Mesenchymal stem cell (in vitro differentiated cells and primary cell): ENCODE measurements at regions not wholly inside any gene's neighbourhood (a gene's known extent, or its start where the extent isn't known, plus 50 kb on each side); places are given as distances from the start of the nearest gene placed in this dataset.

Experiments
- DNase-seq: peaks from one replicate; pipeline ENCODE4 v3.0.0-alpha.2; 2013
- H2AFZ ChIP-seq: one replicate; pipeline ENCODE4 v1.6.1; 2013; ENCODE audit warnings: low read depth, mild to moderate bottlenecking, control low read depth, inconsistent platforms, low read length, moderate library complexity
- H2AK5ac ChIP-seq: 2 replicates; pipeline ENCODE4 v1.6.1; 2013; ENCODE audit warnings: low read length, moderate library complexity, mild to moderate bottlenecking, inconsistent platforms; ENCODE audit not compliant: severe bottlenecking
- H2BK120ac ChIP-seq: one replicate; pipeline ENCODE4 v1.6.1; 2013; ENCODE audit warnings: low read depth, mild to moderate bottlenecking, inconsistent platforms, low read length, moderate library complexity
- H2BK12ac ChIP-seq, 2 experiments: one replicate each; pipeline ENCODE4 v1.6.1; 2013; ENCODE audit warnings: inconsistent platforms in 2 of 2, low read length in 2 of 2, mild to moderate bottlenecking in 2 of 2, moderate library complexity in 2 of 2, control low read depth in 1 of 2
- H2BK15ac ChIP-seq: one replicate; pipeline ENCODE4 v1.6.1; 2013; ENCODE audit warnings: mild to moderate bottlenecking, low read depth, inconsistent platforms; ENCODE audit not compliant: poor library complexity, severe bottlenecking
- H2BK5ac ChIP-seq: 2 replicates; pipeline ENCODE4 v1.6.1; 2013; ENCODE audit warnings: low read depth, mild to moderate bottlenecking, low read length, control low read depth, inconsistent platforms; ENCODE audit not compliant: poor library complexity, severe bottlenecking
- H3K14ac ChIP-seq, 2 experiments: one replicate each; pipeline ENCODE4 v1.6.1; 2013; ENCODE audit warnings: inconsistent platforms in 2 of 2, low read length in 2 of 2, control low read depth in 1 of 2, mild to moderate bottlenecking in 1 of 2, moderate library complexity in 1 of 2
- H3K18ac ChIP-seq, 2 experiments: one replicate each; pipeline ENCODE4 v1.6.1; 2013; ENCODE audit warnings: inconsistent platforms in 2 of 2, low read length in 2 of 2, control low read depth in 1 of 2, low read depth in 1 of 2, mild to moderate bottlenecking in 1 of 2
- H3K23ac ChIP-seq, 2 experiments: one replicate each; pipeline ENCODE4 v1.6.1; 2013; ENCODE audit warnings: inconsistent platforms in 2 of 2, low read length in 2 of 2, mild to moderate bottlenecking in 2 of 2, moderate library complexity in 2 of 2, control low read depth in 1 of 2
- H3K27ac ChIP-seq: 2 replicates; pipeline ENCODE4 v1.5.1; 2013; ENCODE audit warnings: mild to moderate bottlenecking, moderate library complexity, low read length, control low read depth, inconsistent platforms; ENCODE audit not compliant: poor library complexity, severe bottlenecking
- H3K27me3 ChIP-seq, 2 experiments: 2 replicates each; pipeline versions ENCODE4 v1.6.1 to v1.7.0; 2013; ENCODE audit warnings: low read length in 2 of 2, mild to moderate bottlenecking in 2 of 2, moderate library complexity in 2 of 2, control low read depth in 1 of 2, inconsistent platforms in 1 of 2; ENCODE audit not compliant: control insufficient read depth in 1 of 2, insufficient read depth in 1 of 2
- H3K36me3 ChIP-seq, 2 experiments: 2 replicates each; pipeline versions ENCODE4 v1.6.1 to v1.7.0; 2013; ENCODE audit warnings: low read length in 2 of 2, control low read depth in 1 of 2, inconsistent platforms in 1 of 2, low read depth in 1 of 2, mild to moderate bottlenecking in 1 of 2; ENCODE audit not compliant: insufficient read depth in 2 of 2, control insufficient read depth in 1 of 2
- H3K4ac ChIP-seq, 2 experiments: one replicate each; pipeline ENCODE4 v1.6.1; 2013; ENCODE audit warnings: inconsistent platforms in 2 of 2, low read length in 2 of 2, mild to moderate bottlenecking in 2 of 2, moderate library complexity in 2 of 2, control low read depth in 1 of 2, low read depth in 1 of 2
- H3K4me1 ChIP-seq: 2 replicates; pipeline ENCODE4 v1.6.1; 2013; ENCODE audit warnings: low read depth, low read length, control low read depth; ENCODE audit not compliant: control insufficient read depth, insufficient read depth
- H3K4me2 ChIP-seq: 2 replicates; pipeline ENCODE4 v1.6.1; 2013; ENCODE audit warnings: low read length, mild to moderate bottlenecking, inconsistent platforms; ENCODE audit not compliant: poor library complexity, severe bottlenecking
- H3K4me3 ChIP-seq, 2 experiments: 2 replicates each; pipeline versions ENCODE4 v1.5.1 to v1.7.0; 2013; ENCODE audit warnings: low read length in 2 of 2, mild to moderate bottlenecking in 2 of 2, control low read depth in 1 of 2, low read depth in 1 of 2; ENCODE audit not compliant: insufficient read depth in 1 of 2
- H3K79me1 ChIP-seq: replicated peaks from 2 replicates; pipeline ENCODE4 v1.6.1; 2013; ENCODE audit warnings: mild to moderate bottlenecking, control low read depth, low read length, inconsistent platforms; ENCODE audit not compliant: poor library complexity, severe bottlenecking
- H3K9ac ChIP-seq: 2 replicates; pipeline ENCODE4 v1.7.0; 2013; ENCODE audit warnings: mild to moderate bottlenecking, low read length, moderate library complexity
- H3K9me3 ChIP-seq: 2 replicates; pipeline ENCODE4 v1.7.0; 2013; ENCODE audit warnings: mild to moderate bottlenecking, low read length; ENCODE audit not compliant: control insufficient read depth
- H4K8ac ChIP-seq: one replicate; pipeline ENCODE4 v1.6.1; 2013; ENCODE audit warnings: inconsistent platforms, mild to moderate bottlenecking, low read length, moderate library complexity
- H4K91ac ChIP-seq: one replicate; pipeline ENCODE4 v1.6.1; 2013; ENCODE audit warnings: mild to moderate bottlenecking, low read length, inconsistent platforms
- WGBS: methylation state at CpG from one replicate; pipeline ENCODE4 v1.1.7; 2013; ENCODE audit warnings: mixed read lengths; 5-methylcytosine and 5-hydroxymethylcytosine counted together

DNA sequence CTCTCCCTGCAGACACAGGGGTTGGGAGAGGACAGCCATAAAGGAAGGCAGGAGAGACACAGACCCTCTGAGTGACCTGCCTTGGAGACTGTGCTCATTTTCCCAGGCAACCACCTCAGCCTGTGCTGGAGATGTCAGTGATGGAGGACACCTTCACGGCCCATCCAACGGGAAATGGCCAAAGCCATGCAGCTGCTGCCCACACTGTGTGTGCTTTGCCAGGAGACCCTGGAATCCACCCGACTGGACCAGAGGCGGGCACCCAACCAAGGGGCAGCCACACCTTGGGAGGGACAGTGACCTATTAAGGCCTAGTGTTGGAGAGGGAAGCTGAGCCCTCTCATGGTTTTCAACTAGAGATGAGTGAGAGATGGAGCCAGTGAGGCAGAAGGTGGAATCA is 192.5 kb downstream of the SMAD2 start:
- H2AFZ ChIP-seq, result no peak overlapping the region
- no peak overlapping the region for H3K27ac ChIP-seq
- no peak overlapping the region for H2BK5ac ChIP-seq
- H3K23ac ChIP-seq, result no peak overlapping the region
- H2BK120ac ChIP-seq, result no peak overlapping the region
- no peak overlapping the region for H3K9ac ChIP-seq
- no peak overlapping the region for H3K18ac ChIP-seq
- WGBS, result 98% methylated on average over 4 of the region's 4 CpGs
- H2AK5ac ChIP-seq, result no peak overlapping the region
- H4K91ac ChIP-seq, result no peak overlapping the region
- no peaks in the 10 kb centered on the region for H3K4me1 ChIP-seq
- no peak overlapping the region for H2BK12ac ChIP-seq
- no peak overlapping the region for H3K4ac ChIP-seq
- no peak overlapping the region for H2BK15ac ChIP-seq
- H3K4me2 ChIP-seq, result no peak overlapping the region
- H3K36me3 ChIP-seq, result no peaks in the 10 kb centered on the region
- peaks cover 0 to 39% of the 10 kb centered on the region in 2 experiments for H3K27me3 ChIP-seq
- H3K14ac ChIP-seq, result no peak overlapping the region
- DNase-seq, result no peak
- H3K79me1 ChIP-seq, result no peaks in the 10 kb centered on the region
- no peak overlapping the region for H4K8ac ChIP-seq
- H3K4me3 ChIP-seq, result no peak overlapping the region
- H3K9me3 ChIP-seq, result peaks cover 6% of the 10 kb centered on the region

DNA sequence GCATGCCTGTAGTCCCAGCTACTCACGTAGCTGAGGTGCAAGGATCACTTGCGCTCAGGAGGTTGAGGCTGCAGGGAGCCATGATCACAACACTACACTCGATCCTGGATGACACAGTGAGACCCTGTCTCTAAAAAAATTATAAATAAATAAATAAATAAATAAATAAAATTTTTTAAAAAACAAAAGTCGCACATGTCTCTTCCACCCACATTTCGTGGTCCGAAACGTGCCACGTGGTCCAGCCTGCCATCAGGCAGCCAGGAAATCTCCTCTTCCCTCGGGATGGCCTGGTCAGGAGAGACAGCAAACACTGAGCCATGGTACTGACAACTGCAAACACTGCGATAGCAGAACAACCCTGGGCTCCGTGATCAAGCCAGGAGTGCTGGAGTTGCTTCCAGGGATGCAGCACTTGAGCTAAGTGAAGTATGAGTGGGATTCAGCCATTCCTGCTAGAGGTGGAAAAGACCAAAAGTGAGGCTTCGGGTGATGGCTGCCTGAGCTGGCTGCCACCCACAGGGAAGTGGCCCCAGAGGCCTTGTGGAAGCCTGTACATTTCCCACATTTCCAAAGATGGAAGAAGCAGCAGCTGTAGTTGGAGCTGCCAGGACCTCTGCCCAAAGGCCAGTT is 193.1 kb downstream of the SMAD2 start:
- H2BK5ac ChIP-seq, result no peak overlapping the region
- no peak overlapping the region for H3K27ac ChIP-seq
- H3K9me3 ChIP-seq, result peaks cover 6% of the 10 kb centered on the region
- no peaks in the 10 kb centered on the region for H3K4me1 ChIP-seq
- no peak for DNase-seq
- no peak overlapping the region for H2AFZ ChIP-seq
- no peak overlapping the region for H3K14ac ChIP-seq
- no peaks in the 10 kb centered on the region for H3K79me1 ChIP-seq
- no peak overlapping the region for H2BK12ac ChIP-seq
- peaks cover 0 to 37% of the 10 kb centered on the region in 2 experiments for H3K27me3 ChIP-seq
- no peak overlapping the region for H4K8ac ChIP-seq
- no peak overlapping the region for H2BK15ac ChIP-seq
- H3K18ac ChIP-seq, result no peak overlapping the region
- H2BK120ac ChIP-seq, result no peak overlapping the region
- H3K4me3 ChIP-seq, result no peak overlapping the region
- no peak overlapping the region for H4K91ac ChIP-seq
- H2AK5ac ChIP-seq, result no peak overlapping the region
- WGBS, result 84% methylated on average over 10 of the region's 12 CpGs
- H3K36me3 ChIP-seq, result no peaks in the 10 kb centered on the region
- no peak overlapping the region for H3K4me2 ChIP-seq
- no peak overlapping the region for H3K23ac ChIP-seq
- no peak overlapping the region for H3K9ac ChIP-seq
- no peak overlapping the region for H3K4ac ChIP-seq

DNA sequence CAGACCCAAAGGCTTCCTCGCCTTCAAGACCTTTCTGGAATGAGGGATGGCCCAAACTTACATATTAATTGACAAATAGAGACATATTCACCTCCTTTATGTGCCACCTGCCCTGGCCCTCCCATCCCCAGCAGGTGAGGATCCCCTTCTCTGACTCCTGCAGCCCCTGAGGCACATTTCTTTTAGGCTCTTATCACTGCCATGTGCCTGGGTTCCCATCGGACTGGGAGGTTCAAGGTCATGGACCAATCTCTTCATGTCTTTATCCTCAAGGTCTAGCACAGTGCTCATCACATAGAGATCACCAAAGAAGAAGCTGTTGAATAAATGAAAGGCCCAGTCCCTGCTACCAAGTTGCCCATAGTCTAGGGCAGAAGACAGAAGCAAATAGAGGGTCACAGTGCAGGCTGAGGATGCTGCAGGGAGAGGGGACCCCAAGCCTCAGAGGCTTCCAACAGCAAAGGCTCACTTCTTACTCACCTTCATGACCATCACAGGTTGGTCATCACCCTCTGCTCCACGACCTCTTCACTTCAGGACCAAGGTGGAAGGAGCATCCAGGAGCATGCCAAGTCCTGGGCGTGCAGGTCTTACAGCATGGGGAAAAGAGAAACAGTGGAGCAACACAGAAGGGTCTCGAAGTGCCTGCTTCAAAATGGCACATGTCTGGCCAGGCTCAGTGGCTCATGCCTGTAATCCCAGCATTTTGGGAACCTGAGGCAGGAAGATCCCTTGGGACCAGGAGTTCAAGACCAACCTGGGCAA is 193.9 kb downstream of the SMAD2 start:
- Histone ChIP-seq H3K9ac (no peak overlapping the region), H4K8ac (no peak overlapping the region), H3K4ac (no peak overlapping the region), H2BK12ac (no peak overlapping the region), H3K18ac (no peak overlapping the region), H3K9me3 (peaks cover 6% of the 10 kb centered on the region), H2BK15ac (no peak overlapping the region), H3K79me1 (no peaks in the 10 kb centered on the region), H2BK120ac (no peak overlapping the region), H2BK5ac (no peak overlapping the region), H3K23ac (no peak overlapping the region), H3K27me3 (peaks cover 0 to 34% of the 10 kb centered on the region in 2 experiments), H3K36me3 (no peaks in the 10 kb centered on the region), H3K4me3 (no peak overlapping the region), H3K14ac (no peak overlapping the region), H3K4me1 (no peaks in the 10 kb centered on the region), H3K4me2 (no peak overlapping the region), H2AFZ (no peak overlapping the region), H3K27ac (no peak overlapping the region), H4K91ac (no peak overlapping the region), H2AK5ac (no peak overlapping the region)
- no peak for DNase-seq
- 56% methylated on average over 5 of the region's 5 CpGs for WGBS

DNA sequence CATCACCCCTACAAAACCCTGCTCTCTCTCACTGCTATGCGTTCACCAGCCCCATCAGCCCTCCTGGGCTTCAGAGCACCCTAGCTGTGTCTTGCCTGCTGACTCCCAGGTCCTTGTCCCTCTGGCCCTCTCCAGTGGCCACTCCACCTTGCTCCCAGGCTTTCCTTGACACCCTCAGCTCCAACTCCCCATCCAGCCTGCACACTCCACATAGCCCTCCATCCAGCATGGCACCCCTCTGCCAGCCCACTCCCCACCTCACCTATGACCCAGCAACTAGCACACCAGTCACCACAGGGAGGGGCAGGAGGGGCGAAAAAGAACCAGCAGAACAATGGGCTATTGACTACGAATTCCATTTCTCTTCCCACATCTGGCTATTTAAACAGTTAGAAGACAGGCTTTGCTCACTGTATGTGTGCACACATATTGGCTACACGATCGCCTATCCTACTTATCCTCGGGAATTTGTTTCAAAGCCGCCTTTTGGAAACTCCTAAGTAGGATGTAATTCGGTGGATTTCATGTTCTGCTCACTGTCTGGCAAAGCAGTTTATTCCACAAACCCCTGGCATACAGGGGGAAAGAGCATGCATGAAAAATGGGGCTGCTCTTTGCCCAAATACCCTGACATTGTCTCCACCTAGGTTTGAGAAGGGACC is 195.3 kb downstream of the SMAD2 start:
- Histone ChIP-seq H4K91ac (no peak overlapping the region), H3K14ac (no peak overlapping the region), H4K8ac (no peak overlapping the region), H3K4me3 (no peak overlapping the region), H2AFZ (no peak overlapping the region), H3K4ac (no peak overlapping the region), H2BK5ac (no peak overlapping the region), H3K27me3 (peaks cover 0 to 39% of the 10 kb centered on the region in 2 experiments), H2AK5ac (no peak overlapping the region), H2BK12ac (no peak overlapping the region), H2BK120ac (no peak overlapping the region), H3K18ac (no peak overlapping the region), H3K9ac (no peak overlapping the region), H2BK15ac (no peak overlapping the region), H3K4me1 (peaks cover 4% of the 10 kb centered on the region), H3K23ac (no peak overlapping the region), H3K36me3 (no peaks in the 10 kb centered on the region), H3K4me2 (no peak overlapping the region), H3K79me1 (no peaks in the 10 kb centered on the region), H3K9me3 (peaks cover 6% of the 10 kb centered on the region), H3K27ac (no peak overlapping the region)
- 87% methylated on average over 8 of the region's 8 CpGs for WGBS
- no peak for DNase-seq
